Parathyroid adenoma (tissue), 2 donors: ENCODE measurements at regions not wholly inside any gene's neighbourhood (a gene's known extent, or its start where the extent isn't known, plus 50 kb on each side); places are given as distances from the start of the nearest gene placed in this dataset.

Experiments used
- H2AFZ ChIP-seq: fragments of 300-600 bp; sonication (generic); one replicate; pipeline ENCODE4 v1.7.0; 2017; ENCODE audit warnings: antibody characterized with exemption, mild to moderate bottlenecking
- H3K27ac ChIP-seq: fragments of 300-600 bp; sonication (generic); one replicate; pipeline ENCODE4 v1.7.0; 2017
- H3K27me3 ChIP-seq: fragments of 300-600 bp; sonication (generic); one replicate; pipeline ENCODE4 v1.7.0; 2017; ENCODE audit warnings: low read length; ENCODE audit not compliant: control insufficient read depth, insufficient read depth
- H3K36me3 ChIP-seq: fragments of 300-600 bp; sonication (generic); one replicate; pipeline ENCODE4 v1.7.0; 2017; ENCODE audit warnings: low read length; ENCODE audit not compliant: control insufficient read depth, insufficient read depth
- H3K4me1 ChIP-seq: fragments of 300-600 bp; sonication (generic); one replicate; pipeline ENCODE4 v1.7.0; 2017; ENCODE audit warnings: control low read depth
- H3K4me2 ChIP-seq: fragments of 300-600 bp; sonication (generic); one replicate; pipeline ENCODE4 v1.7.0; 2017; ENCODE audit warnings: low read length
- H3K4me3 ChIP-seq: fragments of 300-600 bp; sonication (generic); one replicate; pipeline ENCODE4 v1.7.0; 2017; ENCODE audit warnings: low read depth, low read length
- H3K79me2 ChIP-seq: fragments of 300-600 bp; sonication (generic); one replicate; pipeline ENCODE4 v1.7.0; 2017; ENCODE audit warnings: control low read depth
- H3K9ac ChIP-seq: fragments of 300-600 bp; sonication (generic); one replicate; pipeline ENCODE4 v1.7.0; 2017; ENCODE audit warnings: mild to moderate bottlenecking
- H3K9me3 ChIP-seq: fragments of 300-600 bp; sonication (generic); one replicate; pipeline ENCODE4 v1.7.0; 2017; ENCODE audit warnings: low read length; ENCODE audit not compliant: control insufficient read depth
- TF ChIP-seq, protein P1 (sequence below): fragments of 300-600 bp; sonication (generic); IDR thresholded peaks from one replicate; pipeline ENCODE4 v1.7.0; 2017; ENCODE audit warnings: antibody characterized with exemption, mild to moderate bottlenecking
- donor health status: primary hyperparathyroidism.

DNA sequence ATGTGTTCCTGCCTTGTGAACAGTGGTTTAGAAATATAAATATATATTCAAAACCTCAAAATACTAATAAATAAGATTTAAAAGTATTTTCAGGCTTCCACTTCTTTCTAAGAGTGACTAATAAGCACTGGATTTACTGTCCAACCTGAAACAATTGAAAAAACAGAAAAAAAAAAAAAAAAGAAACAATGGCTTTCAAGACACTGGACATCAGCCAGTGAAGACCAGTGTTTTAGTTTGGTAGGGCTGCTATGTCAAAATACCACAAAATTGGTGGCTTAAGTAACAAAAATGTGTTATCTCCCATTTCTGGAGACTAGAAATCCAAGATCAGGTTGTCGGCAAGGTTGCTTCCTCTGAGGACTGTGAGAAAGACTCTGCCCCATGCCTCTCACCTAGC, 101.4 kb upstream of the PDE7B start:
- Histone ChIP-seq H3K27ac (no peak overlapping the region), H3K4me2 (no peak overlapping the region), H2AFZ (no peak overlapping the region), H3K9ac (no peak overlapping the region), H3K36me3 (no peaks in the 10 kb centered on the region), H3K4me1 (no peaks in the 10 kb centered on the region), H3K27me3 (no peaks in the 10 kb centered on the region), H3K4me3 (no peak overlapping the region), H3K9me3 (no peaks in the 10 kb centered on the region), H3K79me2 (no peaks in the 10 kb centered on the region)
- TF ChIP-seq, protein P1, sequence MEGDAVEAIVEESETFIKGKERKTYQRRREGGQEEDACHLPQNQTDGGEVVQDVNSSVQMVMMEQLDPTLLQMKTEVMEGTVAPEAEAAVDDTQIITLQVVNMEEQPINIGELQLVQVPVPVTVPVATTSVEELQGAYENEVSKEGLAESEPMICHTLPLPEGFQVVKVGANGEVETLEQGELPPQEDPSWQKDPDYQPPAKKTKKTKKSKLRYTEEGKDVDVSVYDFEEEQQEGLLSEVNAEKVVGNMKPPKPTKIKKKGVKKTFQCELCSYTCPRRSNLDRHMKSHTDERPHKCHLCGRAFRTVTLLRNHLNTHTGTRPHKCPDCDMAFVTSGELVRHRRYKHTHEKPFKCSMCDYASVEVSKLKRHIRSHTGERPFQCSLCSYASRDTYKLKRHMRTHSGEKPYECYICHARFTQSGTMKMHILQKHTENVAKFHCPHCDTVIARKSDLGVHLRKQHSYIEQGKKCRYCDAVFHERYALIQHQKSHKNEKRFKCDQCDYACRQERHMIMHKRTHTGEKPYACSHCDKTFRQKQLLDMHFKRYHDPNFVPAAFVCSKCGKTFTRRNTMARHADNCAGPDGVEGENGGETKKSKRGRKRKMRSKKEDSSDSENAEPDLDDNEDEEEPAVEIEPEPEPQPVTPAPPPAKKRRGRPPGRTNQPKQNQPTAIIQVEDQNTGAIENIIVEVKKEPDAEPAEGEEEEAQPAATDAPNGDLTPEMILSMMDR, result no peak

DNA sequence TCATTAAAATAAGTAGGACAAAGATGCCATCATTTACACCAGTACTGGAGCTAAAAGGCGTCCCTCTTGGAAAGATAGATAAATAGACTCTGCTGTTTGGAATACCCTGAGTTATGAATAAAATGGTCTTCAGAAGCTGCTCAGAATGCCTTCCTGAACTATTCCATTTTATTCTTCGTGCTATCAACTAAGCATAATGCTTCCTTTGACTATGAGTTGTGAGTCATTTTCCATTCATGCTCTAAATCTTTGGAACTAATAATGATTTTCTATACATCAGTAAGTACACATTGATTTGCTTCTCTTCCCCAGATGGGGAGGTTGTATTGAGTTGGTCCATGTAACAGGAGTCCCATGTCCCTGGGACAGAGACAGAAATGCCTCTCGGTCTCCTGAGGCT, 98.3 kb upstream of the PDE7B start:
- Histone ChIP-seq H3K4me3 (no peak overlapping the region), H2AFZ (no peak overlapping the region), H3K4me2 (no peak overlapping the region), H3K4me1 (no peaks in the 10 kb centered on the region), H3K79me2 (no peaks in the 10 kb centered on the region), H3K9ac (no peak overlapping the region), H3K36me3 (no peaks in the 10 kb centered on the region), H3K27ac (no peak overlapping the region), H3K9me3 (no peaks in the 10 kb centered on the region), H3K27me3 (no peaks in the 10 kb centered on the region)
- TF ChIP-seq, protein P1, result no peak

DNA sequence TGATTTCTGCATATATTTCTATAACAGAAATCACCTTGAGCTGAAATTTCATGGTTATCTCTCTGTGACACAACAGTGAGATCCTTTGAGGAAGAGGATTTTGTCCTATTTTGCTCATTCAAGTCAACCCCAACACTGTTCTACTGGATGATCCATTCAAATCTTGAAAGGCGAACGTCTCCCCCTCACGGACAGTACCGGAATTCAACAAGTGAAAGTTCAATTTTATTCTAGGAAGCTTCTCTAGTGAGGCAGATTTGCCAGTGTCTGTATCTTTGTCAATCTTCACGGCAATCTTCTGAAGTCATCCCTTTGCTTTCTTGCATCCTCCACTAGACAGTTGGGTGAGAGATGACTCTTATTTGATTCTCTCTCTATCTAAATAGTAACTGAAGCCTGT, 91.7 kb upstream of the PDE7B start:
- no peaks in the 10 kb centered on the region for H3K9me3 ChIP-seq
- H3K4me2 ChIP-seq, result no peak overlapping the region
- H2AFZ ChIP-seq, result no peak overlapping the region
- no peaks in the 10 kb centered on the region for H3K4me1 ChIP-seq
- H3K27me3 ChIP-seq, result no peaks in the 10 kb centered on the region
- no peaks in the 10 kb centered on the region for H3K36me3 ChIP-seq
- TF ChIP-seq, protein P1, result no peak
- no peak overlapping the region for H3K9ac ChIP-seq
- no peak overlapping the region for H3K4me3 ChIP-seq
- no peak overlapping the region for H3K27ac ChIP-seq
- no peaks in the 10 kb centered on the region for H3K79me2 ChIP-seq

DNA sequence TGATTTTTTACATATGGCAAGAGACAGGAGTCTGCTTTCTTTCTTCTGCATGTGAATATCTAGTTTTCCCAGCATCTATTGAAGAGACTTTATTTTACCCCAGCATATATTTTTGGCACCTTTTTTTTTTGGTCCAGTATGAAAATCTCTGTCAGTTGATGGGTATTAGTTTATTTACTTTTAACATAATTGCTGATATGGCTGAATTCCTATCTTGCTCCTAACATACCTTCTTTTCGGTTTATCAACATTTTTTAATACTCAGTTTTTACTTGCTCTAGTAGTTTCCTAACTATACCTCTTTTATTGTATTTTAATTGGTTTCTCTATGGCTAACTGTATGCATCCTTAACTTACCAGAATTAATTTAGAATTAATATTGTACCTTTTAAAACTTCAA, 77.5 kb upstream of the PDE7B start:
- Histone ChIP-seq H3K27me3 (no peaks in the 10 kb centered on the region), H3K4me3 (no peak overlapping the region), H3K36me3 (no peaks in the 10 kb centered on the region), H3K79me2 (no peaks in the 10 kb centered on the region), H2AFZ (no peak overlapping the region), H3K9ac (no peak overlapping the region), H3K9me3 (no peaks in the 10 kb centered on the region), H3K27ac (no peak overlapping the region), H3K4me1 (no peaks in the 10 kb centered on the region), H3K4me2 (no peak overlapping the region)
- TF ChIP-seq, protein P1, result no peak

DNA sequence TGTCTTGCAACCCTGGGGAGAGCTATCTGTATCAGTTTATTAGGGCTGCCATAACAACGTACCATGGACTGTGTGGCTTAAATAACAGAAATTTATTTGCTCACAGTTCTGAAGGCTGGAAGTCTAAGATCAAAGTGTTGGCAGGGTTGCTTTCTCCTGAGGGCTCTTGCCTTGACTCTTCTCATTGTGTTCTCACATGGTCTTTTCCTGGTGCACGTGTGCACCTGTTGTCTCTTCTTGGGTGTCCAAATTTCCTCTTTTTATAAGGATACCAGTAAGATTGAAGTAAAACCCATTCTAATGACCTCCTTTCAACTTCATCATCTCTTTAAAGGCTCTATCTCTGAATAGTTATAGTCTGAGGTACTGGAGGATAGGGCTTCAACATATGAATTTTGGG, 72.3 kb upstream of the PDE7B start:
- H3K9ac ChIP-seq, result no peak overlapping the region
- no peaks in the 10 kb centered on the region for H3K9me3 ChIP-seq
- H3K4me1 ChIP-seq, result no peaks in the 10 kb centered on the region
- no peak overlapping the region for H3K27ac ChIP-seq
- no peak overlapping the region for H3K4me2 ChIP-seq
- H3K79me2 ChIP-seq, result no peaks in the 10 kb centered on the region
- TF ChIP-seq, protein P1, result no peak
- no peaks in the 10 kb centered on the region for H3K27me3 ChIP-seq
- H3K4me3 ChIP-seq, result no peak overlapping the region
- no peaks in the 10 kb centered on the region for H3K36me3 ChIP-seq
- no peak overlapping the region for H2AFZ ChIP-seq
